WTC11 (cell line): ENCODE measurements at regions not wholly inside any gene's neighbourhood (a gene's known extent, or its start where the extent isn't known, plus 50 kb on each side); places are given as distances from the start of the nearest gene placed in this dataset.

Experiments used
- ATAC-seq: fragments of 200-7000 bp; cut with Tn5 transposase; 2 replicates; pipeline ENCODE4 v1.10.0; 2021; ENCODE audit warnings: mild to moderate bottlenecking, moderate library complexity
- CTCF ChIA-PET: fragments of 300-600 bp; sonication (Branson Sonifier 250); formaldehyde crosslinking; loops from one replicate; lab custom pipeline; 2021; ENCODE audit warnings: antibody characterized with exemption; lab: Charles Lee
- POLR2A ChIA-PET: fragments of 350-600 bp; sonication (Branson Sonifier 250); formaldehyde crosslinking; loops from one replicate; lab custom pipeline; 2021; ENCODE audit warnings: antibody characterized with exemption; lab: Charles Lee
- DNase-seq: peaks from one replicate; pipeline ENCODE4 v3.0.0; 2021; ENCODE audit warnings: low spot score
- H3K27ac Mint-ChIP-seq: 2 replicates; pipeline ENCODE4 v1.8.0; 2021; ENCODE audit warnings: mixed read lengths
- H3K27me3 Mint-ChIP-seq: 2 replicates; pipeline ENCODE4 v1.8.0; 2021; ENCODE audit warnings: low read depth, mild to moderate bottlenecking, moderate library complexity, mixed read lengths
- H3K36me3 Mint-ChIP-seq: 2 replicates; pipeline ENCODE4 v1.8.0; 2021; ENCODE audit warnings: mixed read lengths
- H3K4me1 Mint-ChIP-seq: 2 replicates; pipeline ENCODE4 v1.8.0; 2022; ENCODE audit warnings: mixed read lengths
- H3K4me3 Mint-ChIP-seq: 2 replicates; pipeline ENCODE4 v1.8.0; 2021; ENCODE audit warnings: mild to moderate bottlenecking, moderate library complexity, mixed read lengths
- H3K9me3 Mint-ChIP-seq: 2 replicates; pipeline ENCODE4 v1.8.0; 2021; ENCODE audit warnings: mixed read lengths
- CBFB ChIP-seq: sonication (generic); formaldehyde crosslinking; IDR thresholded peaks from 2 replicates; pipeline ENCODE4 v1.8.1; 2022; ENCODE audit warnings: mild to moderate bottlenecking, low read depth, missing genetic modification reagents
- EMX1 ChIP-seq: fragments of 250-450 bp; sonication (Bioruptor Pico); IDR thresholded peaks from 2 replicates; pipeline ENCODE4 v1.8.0; 2021; ENCODE audit warnings: mild to moderate bottlenecking
- FOXP1 ChIP-seq: sonication (generic); formaldehyde crosslinking; IDR thresholded peaks from 2 replicates; pipeline ENCODE4 v1.8.0; 2022; ENCODE audit warnings: missing genetic modification reagents, mild to moderate bottlenecking, moderate library complexity, borderline replicate concordance
- IRF2 ChIP-seq: sonication (generic); formaldehyde crosslinking; IDR thresholded peaks from 2 replicates; pipeline ENCODE4 v1.8.0; 2022; ENCODE audit warnings: low read depth, missing genetic modification reagents, borderline replicate concordance
- JUN ChIP-seq: sonication (generic); formaldehyde crosslinking; IDR thresholded peaks from 2 replicates; pipeline ENCODE4 v1.8.0; 2023; ENCODE audit warnings: mild to moderate bottlenecking, missing genetic modification reagents
- SMAD3 ChIP-seq: sonication (generic); formaldehyde crosslinking; IDR thresholded peaks from 2 replicates; pipeline ENCODE4 v1.8.0; 2022; ENCODE audit warnings: missing genetic modification reagents, mild to moderate bottlenecking, borderline replicate concordance
- SOX15 ChIP-seq: fragments of 250-450 bp; sonication (Bioruptor Pico); IDR thresholded peaks from 2 replicates; pipeline ENCODE4 v1.9.0; 2021; ENCODE audit warnings: mild to moderate bottlenecking
- TP53 ChIP-seq: sonication (generic); formaldehyde crosslinking; IDR thresholded peaks from 2 replicates; pipeline ENCODE4 v1.8.1; 2023; ENCODE audit warnings: mild to moderate bottlenecking, missing genetic modification reagents
- ZBTB21 ChIP-seq: sonication (generic); formaldehyde crosslinking; IDR thresholded peaks from 2 replicates; pipeline ENCODE4 v1.8.1; 2023; ENCODE audit warnings: mild to moderate bottlenecking, missing genetic modification reagents, borderline replicate concordance
- ZNF317 ChIP-seq: sonication (generic); formaldehyde crosslinking; IDR thresholded peaks from 2 replicates; pipeline ENCODE4 v1.8.1; 2023; ENCODE audit warnings: low read depth, mild to moderate bottlenecking, moderate library complexity, missing genetic modification reagents, borderline replicate concordance
- TF ChIP-seq, protein P1 (sequence below): sonication (generic); formaldehyde crosslinking; IDR thresholded peaks from 2 replicates; pipeline ENCODE4 v1.8.1; 2023; ENCODE audit warnings: mild to moderate bottlenecking, missing genetic modification reagents
- TF ChIP-seq, protein P2 (sequence below): sonication (generic); formaldehyde crosslinking; IDR thresholded peaks from 2 replicates; pipeline ENCODE4 v1.8.1; 2022; ENCODE audit warnings: low read depth, missing genetic modification reagents, borderline replicate concordance
- TF ChIP-seq, protein P3 (sequence below): fragments of 250-450 bp; sonication (Bioruptor Pico); IDR thresholded peaks from 2 replicates; pipeline ENCODE4 v1.9.0; 2021; ENCODE audit warnings: mild to moderate bottlenecking
- TF ChIP-seq, protein P4 (sequence below): sonication (generic); formaldehyde crosslinking; IDR thresholded peaks from 2 replicates; pipeline ENCODE4 v1.8.0; 2022; ENCODE audit warnings: mild to moderate bottlenecking, missing genetic modification reagents
- TF ChIP-seq, protein P5 (sequence below): fragments of 250-450 bp; sonication (Bioruptor Pico); IDR thresholded peaks from 2 replicates; pipeline ENCODE4 v2.1.2; 2022; ENCODE audit warnings: mild to moderate bottlenecking, moderate library complexity
- TF ChIP-seq, protein P6 (sequence below): fragments of 200-600 bp; IDR thresholded peaks from 2 replicates; pipeline ENCODE4 v1.8.0; 2022; ENCODE audit warnings: antibody characterized with exemption
- TF ChIP-seq, protein P7 (sequence below): sonication (generic); formaldehyde crosslinking; IDR thresholded peaks from 2 replicates; pipeline ENCODE4 v1.8.1; 2022; ENCODE audit warnings: missing genetic modification reagents, borderline replicate concordance
- TF ChIP-seq, protein P8 (sequence below): fragments of 250-450 bp; sonication (Bioruptor Pico); IDR thresholded peaks from 2 replicates; pipeline ENCODE4 v1.8.0; 2021; ENCODE audit warnings: mild to moderate bottlenecking
- TF ChIP-seq, protein P9 (sequence below): sonication (generic); formaldehyde crosslinking; IDR thresholded peaks from 2 replicates; pipeline ENCODE4 v1.8.0; 2022; ENCODE audit warnings: mild to moderate bottlenecking, missing genetic modification reagents
- TF ChIP-seq, protein P10 (sequence below): sonication (generic); formaldehyde crosslinking; IDR thresholded peaks from 2 replicates; pipeline ENCODE4 v1.8.1; 2023; ENCODE audit warnings: mild to moderate bottlenecking, missing genetic modification reagents
- TF ChIP-seq, protein P11 (sequence below): sonication (generic); formaldehyde crosslinking; IDR thresholded peaks from 2 replicates; pipeline ENCODE4 v1.8.0; 2022; ENCODE audit warnings: mild to moderate bottlenecking, missing genetic modification reagents

DNA sequence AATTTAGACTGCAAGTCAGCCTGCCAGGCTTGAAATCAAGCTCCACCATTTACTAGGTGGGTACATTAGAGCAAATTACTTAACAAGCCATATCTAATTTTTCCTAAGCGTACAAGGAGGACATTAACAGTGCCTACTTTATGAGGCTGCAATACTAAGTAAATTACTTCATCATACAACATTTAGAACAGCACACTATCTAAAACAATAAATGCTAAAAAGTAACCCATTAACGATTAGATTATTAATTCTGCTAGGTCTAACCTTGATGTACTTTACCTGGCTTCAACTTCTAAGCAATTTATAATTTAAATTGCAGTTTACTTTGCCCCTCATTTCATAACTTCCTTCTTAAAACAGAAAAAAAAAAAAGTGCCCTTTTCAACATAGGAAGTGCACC is 1155.6 kb upstream of the NCAM2 start:
- ChIA-PET CTCF (no interaction called here), POLR2A (no interaction called here)
- DNase-seq, result no peak
- H3K27me3 Mint-ChIP-seq, result no peaks in the 10 kb centered on the region
- TF ChIP-seq, protein P1, sequence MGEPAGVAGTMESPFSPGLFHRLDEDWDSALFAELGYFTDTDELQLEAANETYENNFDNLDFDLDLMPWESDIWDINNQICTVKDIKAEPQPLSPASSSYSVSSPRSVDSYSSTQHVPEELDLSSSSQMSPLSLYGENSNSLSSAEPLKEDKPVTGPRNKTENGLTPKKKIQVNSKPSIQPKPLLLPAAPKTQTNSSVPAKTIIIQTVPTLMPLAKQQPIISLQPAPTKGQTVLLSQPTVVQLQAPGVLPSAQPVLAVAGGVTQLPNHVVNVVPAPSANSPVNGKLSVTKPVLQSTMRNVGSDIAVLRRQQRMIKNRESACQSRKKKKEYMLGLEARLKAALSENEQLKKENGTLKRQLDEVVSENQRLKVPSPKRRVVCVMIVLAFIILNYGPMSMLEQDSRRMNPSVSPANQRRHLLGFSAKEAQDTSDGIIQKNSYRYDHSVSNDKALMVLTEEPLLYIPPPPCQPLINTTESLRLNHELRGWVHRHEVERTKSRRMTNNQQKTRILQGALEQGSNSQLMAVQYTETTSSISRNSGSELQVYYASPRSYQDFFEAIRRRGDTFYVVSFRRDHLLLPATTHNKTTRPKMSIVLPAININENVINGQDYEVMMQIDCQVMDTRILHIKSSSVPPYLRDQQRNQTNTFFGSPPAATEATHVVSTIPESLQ, result no peak
- TF ChIP-seq, protein P2, sequence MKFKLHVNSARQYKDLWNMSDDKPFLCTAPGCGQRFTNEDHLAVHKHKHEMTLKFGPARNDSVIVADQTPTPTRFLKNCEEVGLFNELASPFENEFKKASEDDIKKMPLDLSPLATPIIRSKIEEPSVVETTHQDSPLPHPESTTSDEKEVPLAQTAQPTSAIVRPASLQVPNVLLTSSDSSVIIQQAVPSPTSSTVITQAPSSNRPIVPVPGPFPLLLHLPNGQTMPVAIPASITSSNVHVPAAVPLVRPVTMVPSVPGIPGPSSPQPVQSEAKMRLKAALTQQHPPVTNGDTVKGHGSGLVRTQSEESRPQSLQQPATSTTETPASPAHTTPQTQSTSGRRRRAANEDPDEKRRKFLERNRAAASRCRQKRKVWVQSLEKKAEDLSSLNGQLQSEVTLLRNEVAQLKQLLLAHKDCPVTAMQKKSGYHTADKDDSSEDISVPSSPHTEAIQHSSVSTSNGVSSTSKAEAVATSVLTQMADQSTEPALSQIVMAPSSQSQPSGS (CRISPR knock-in tag), result no peak
- TF ChIP-seq ZBTB21 (no peak), TP53 (CRISPR knock-in tag) (no peak), IRF2 (no peak), SMAD3 (CRISPR knock-in tag) (no peak)
- TF ChIP-seq, protein P3, sequence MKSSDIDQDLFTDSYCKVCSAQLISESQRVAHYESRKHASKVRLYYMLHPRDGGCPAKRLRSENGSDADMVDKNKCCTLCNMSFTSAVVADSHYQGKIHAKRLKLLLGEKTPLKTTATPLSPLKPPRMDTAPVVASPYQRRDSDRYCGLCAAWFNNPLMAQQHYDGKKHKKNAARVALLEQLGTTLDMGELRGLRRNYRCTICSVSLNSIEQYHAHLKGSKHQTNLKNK, result no peak
- H3K36me3 Mint-ChIP-seq, result no peaks in the 10 kb centered on the region
- H3K4me1 Mint-ChIP-seq, result no peaks in the 10 kb centered on the region
- no peak overlapping the region for H3K27ac Mint-ChIP-seq
- ATAC-seq, result no peak
- no peak overlapping the region for H3K4me3 Mint-ChIP-seq
- H3K9me3 Mint-ChIP-seq, result 0 out of 2 replicates have a peak, but pooled peaks cover 10% of the 10 kb centered on the region

DNA sequence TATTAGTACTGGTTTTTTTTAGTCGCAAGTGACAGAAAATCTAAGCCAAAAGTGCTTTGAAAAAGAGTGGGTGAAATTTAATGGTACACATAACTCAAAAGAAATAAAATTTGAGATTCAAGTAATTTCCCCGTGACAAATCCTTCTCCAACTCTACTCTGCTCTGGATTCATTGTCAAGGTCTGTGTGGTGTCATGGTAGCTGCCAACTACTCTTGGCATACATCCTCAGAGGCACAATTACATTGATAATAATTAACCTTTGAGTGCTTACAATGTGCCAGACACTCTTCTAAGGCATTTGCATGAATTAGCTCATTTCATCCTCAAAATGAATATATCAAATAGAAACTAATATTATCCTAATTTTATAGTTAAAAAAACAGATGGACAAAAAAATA is 1153.9 kb upstream of the NCAM2 start:
- Mint-ChIP-seq H3K36me3 (no peaks in the 10 kb centered on the region), H3K4me3 (no peak overlapping the region), H3K27ac (no peak overlapping the region), H3K4me1 (no peaks in the 10 kb centered on the region), H3K9me3 (0 out of 2 replicates have a peak, but pooled peaks cover 10% of the 10 kb centered on the region), H3K27me3 (no peaks in the 10 kb centered on the region)
- ATAC-seq (no peak), DNase-seq (no peak)
- CTCF ChIA-PET, result no interaction called here
- TF ChIP-seq, protein P4, sequence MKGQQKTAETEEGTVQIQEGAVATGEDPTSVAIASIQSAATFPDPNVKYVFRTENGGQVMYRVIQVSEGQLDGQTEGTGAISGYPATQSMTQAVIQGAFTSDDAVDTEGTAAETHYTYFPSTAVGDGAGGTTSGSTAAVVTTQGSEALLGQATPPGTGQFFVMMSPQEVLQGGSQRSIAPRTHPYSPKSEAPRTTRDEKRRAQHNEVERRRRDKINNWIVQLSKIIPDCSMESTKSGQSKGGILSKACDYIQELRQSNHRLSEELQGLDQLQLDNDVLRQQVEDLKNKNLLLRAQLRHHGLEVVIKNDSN (CRISPR knock-in tag), result no peak
- TF ChIP-seq, protein P5, sequence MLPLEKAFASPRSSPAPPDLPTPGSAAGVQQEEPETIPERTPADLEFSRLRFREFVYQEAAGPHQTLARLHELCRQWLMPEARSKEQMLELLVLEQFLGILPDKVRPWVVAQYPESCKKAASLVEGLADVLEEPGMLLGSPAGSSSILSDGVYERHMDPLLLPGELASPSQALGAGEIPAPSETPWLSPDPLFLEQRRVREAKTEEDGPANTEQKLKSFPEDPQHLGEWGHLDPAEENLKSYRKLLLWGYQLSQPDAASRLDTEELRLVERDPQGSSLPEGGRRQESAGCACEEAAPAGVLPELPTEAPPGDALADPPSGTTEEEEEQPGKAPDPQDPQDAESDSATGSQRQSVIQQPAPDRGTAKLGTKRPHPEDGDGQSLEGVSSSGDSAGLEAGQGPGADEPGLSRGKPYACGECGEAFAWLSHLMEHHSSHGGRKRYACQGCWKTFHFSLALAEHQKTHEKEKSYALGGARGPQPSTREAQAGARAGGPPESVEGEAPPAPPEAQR (CRISPR knock-in tag), result no peak
- TF ChIP-seq, protein P6, sequence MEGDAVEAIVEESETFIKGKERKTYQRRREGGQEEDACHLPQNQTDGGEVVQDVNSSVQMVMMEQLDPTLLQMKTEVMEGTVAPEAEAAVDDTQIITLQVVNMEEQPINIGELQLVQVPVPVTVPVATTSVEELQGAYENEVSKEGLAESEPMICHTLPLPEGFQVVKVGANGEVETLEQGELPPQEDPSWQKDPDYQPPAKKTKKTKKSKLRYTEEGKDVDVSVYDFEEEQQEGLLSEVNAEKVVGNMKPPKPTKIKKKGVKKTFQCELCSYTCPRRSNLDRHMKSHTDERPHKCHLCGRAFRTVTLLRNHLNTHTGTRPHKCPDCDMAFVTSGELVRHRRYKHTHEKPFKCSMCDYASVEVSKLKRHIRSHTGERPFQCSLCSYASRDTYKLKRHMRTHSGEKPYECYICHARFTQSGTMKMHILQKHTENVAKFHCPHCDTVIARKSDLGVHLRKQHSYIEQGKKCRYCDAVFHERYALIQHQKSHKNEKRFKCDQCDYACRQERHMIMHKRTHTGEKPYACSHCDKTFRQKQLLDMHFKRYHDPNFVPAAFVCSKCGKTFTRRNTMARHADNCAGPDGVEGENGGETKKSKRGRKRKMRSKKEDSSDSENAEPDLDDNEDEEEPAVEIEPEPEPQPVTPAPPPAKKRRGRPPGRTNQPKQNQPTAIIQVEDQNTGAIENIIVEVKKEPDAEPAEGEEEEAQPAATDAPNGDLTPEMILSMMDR, result no peak
- TF ChIP-seq, protein P7, sequence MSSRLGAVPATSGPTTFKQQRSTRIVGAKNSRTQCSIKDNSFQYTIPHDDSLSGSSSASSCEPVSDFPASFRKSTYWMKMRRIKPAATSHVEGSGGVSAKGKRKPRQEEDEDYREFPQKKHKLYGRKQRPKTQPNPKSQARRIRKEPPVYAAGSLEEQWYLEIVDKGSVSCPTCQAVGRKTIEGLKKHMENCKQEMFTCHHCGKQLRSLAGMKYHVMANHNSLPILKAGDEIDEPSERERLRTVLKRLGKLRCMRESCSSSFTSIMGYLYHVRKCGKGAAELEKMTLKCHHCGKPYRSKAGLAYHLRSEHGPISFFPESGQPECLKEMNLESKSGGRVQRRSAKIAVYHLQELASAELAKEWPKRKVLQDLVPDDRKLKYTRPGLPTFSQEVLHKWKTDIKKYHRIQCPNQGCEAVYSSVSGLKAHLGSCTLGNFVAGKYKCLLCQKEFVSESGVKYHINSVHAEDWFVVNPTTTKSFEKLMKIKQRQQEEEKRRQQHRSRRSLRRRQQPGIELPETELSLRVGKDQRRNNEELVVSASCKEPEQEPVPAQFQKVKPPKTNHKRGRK (CRISPR knock-in tag), result no peak
- no peak for TF ChIP-seq JUN (CRISPR knock-in tag)
- TF ChIP-seq, protein P8, sequence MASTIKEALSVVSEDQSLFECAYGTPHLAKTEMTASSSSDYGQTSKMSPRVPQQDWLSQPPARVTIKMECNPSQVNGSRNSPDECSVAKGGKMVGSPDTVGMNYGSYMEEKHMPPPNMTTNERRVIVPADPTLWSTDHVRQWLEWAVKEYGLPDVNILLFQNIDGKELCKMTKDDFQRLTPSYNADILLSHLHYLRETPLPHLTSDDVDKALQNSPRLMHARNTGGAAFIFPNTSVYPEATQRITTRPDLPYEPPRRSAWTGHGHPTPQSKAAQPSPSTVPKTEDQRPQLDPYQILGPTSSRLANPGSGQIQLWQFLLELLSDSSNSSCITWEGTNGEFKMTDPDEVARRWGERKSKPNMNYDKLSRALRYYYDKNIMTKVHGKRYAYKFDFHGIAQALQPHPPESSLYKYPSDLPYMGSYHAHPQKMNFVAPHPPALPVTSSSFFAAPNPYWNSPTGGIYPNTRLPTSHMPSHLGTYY, result no peak
- TF ChIP-seq, protein P9, sequence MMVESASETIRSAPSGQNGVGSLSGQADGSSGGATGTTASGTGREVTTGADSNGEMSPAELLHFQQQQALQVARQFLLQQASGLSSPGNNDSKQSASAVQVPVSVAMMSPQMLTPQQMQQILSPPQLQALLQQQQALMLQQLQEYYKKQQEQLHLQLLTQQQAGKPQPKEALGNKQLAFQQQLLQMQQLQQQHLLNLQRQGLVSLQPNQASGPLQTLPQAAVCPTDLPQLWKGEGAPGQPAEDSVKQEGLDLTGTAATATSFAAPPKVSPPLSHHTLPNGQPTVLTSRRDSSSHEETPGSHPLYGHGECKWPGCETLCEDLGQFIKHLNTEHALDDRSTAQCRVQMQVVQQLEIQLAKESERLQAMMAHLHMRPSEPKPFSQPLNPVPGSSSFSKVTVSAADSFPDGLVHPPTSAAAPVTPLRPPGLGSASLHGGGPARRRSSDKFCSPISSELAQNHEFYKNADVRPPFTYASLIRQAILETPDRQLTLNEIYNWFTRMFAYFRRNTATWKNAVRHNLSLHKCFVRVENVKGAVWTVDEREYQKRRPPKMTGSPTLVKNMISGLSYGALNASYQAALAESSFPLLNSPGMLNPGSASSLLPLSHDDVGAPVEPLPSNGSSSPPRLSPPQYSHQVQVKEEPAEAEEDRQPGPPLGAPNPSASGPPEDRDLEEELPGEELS (CRISPR knock-in tag), result no peak
- no peak for TF ChIP-seq FOXP1 (CRISPR knock-in tag)
- no peak for TF ChIP-seq ZNF317 (CRISPR knock-in tag)
- TF ChIP-seq, protein P10, sequence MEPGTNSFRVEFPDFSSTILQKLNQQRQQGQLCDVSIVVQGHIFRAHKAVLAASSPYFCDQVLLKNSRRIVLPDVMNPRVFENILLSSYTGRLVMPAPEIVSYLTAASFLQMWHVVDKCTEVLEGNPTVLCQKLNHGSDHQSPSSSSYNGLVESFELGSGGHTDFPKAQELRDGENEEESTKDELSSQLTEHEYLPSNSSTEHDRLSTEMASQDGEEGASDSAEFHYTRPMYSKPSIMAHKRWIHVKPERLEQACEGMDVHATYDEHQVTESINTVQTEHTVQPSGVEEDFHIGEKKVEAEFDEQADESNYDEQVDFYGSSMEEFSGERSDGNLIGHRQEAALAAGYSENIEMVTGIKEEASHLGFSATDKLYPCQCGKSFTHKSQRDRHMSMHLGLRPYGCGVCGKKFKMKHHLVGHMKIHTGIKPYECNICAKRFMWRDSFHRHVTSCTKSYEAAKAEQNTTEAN (CRISPR knock-in tag), result no peak
- TF ChIP-seq, protein P11, sequence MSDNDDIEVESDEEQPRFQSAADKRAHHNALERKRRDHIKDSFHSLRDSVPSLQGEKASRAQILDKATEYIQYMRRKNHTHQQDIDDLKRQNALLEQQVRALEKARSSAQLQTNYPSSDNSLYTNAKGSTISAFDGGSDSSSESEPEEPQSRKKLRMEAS (CRISPR knock-in tag), result no peak
- TF ChIP-seq ZBTB21, result no peak
- TF ChIP-seq SOX15 (CRISPR knock-in tag), result no peak
- TF ChIP-seq CBFB, result no peak
- no peak for TF ChIP-seq EMX1
- TF ChIP-seq, all 79 proteins: peak for 0
- POLR2A ChIA-PET, result no interaction called here
